Left colon (tissue), 2 donors: ENCODE measurements at regions not wholly inside any gene's neighbourhood (a gene's known extent, or its start where the extent isn't known, plus 50 kb on each side); places are given as distances from the start of the nearest gene placed in this dataset.

Experiments used
- ATAC-seq: fragments of 200-7000 bp; cut with Tn5 transposase; one replicate; pipeline ENCODE4 v1.9.1; 2020; ENCODE audit warnings: mild to moderate bottlenecking, moderate library complexity
- DNase-seq, 2 donors: peaks; one replicate each; pipeline ENCODE4 v3.0.0-alpha.2; 2020
- intact Hi-C, 2 donors: fragments of 100-400 bp; cut with DNase I in 1 of 2; cut with micrococcal nuclease in 1 of 2; formaldehyde crosslinking; loops; one replicate each; pipeline versions ENCODE4 v1.11.2 to v1.14.0; 2022; cut with DNase I, micrococcal nuclease
- donor health status: DM: no; HTN: no; CAD: no.
- donor health status: DM: yes; HTN: yes; CAD: no.

GRCh38 chr1:67991546-67991945 lies 58.9 kb downstream of the DIRAS3 start:
- ATAC-seq (no peak), DNase-seq (no peak)
- intact Hi-C loops: no loop called here

GRCh38 chr1:67988066-67988465 lies 62.4 kb downstream of the DIRAS3 start:
- no peak for ATAC-seq
- DNase-seq: no peak
- intact Hi-C loops: no loop called here

GRCh38 chr1:67987046-67987799 lies 63.2 kb downstream of the DIRAS3 start:
- ATAC-seq: no peak
- intact Hi-C loops: no loop called here
- DNase-seq: no peak

- DNase-seq: no peak
- intact Hi-C loops: no loop called here
- no peak for ATAC-seq
These were observed 66.6 kb downstream of the DIRAS3 start for GRCh38 chr1:67983867-67984266.

- no peak for ATAC-seq
- intact Hi-C loops: no loop called here
- DNase-seq: no peak
These were observed 70.4 kb downstream of the DIRAS3 start for GRCh38 chr1:67980028-67980427.

- ATAC-seq (no peak), DNase-seq (no peak)
- intact Hi-C loops: no loop called here
These were observed 70.9 kb downstream of the DIRAS3 start for GRCh38 chr1:67979532-67979931.

GRCh38 chr1:67978890-67979516 lies 71.4 kb downstream of the DIRAS3 start:
- ATAC-seq: no peak
- no peak for DNase-seq
- intact Hi-C loops: no loop called here

- ATAC-seq (no peak), DNase-seq (no peak)
- intact Hi-C loops: no loop called here
These were observed 72.7 kb downstream of the DIRAS3 start for GRCh38 chr1:67977756-67978155.

GRCh38 chr1:67973051-67973450 lies 77.4 kb downstream of the DIRAS3 start:
- intact Hi-C loops: no loop called here
- DNase-seq (no peak), ATAC-seq (no peak)

GRCh38 chr1:67970088-67970487 lies 80.3 kb downstream of the DIRAS3 start:
- intact Hi-C loops: no loop called here
- DNase-seq (no peak), ATAC-seq (no peak)

- no peak for ATAC-seq
- intact Hi-C loops: no loop called here
- no peak for DNase-seq
These were observed 81.0 kb downstream of the DIRAS3 start for GRCh38 chr1:67969446-67969845.

GRCh38 chr1:67966666-67967009 lies 83.8 kb downstream of the DIRAS3 start:
- no peak for DNase-seq
- intact Hi-C loops: no loop called here
- ATAC-seq: no peak

- intact Hi-C loops: no loop called here
- no peak for DNase-seq
- no peak for ATAC-seq
These were observed 84.3 kb downstream of the DIRAS3 start for GRCh38 chr1:67965995-67966665.

- DNase-seq: no peak
- intact Hi-C loops: no loop called here
- ATAC-seq: no peak
These were observed 87.2 kb downstream of the DIRAS3 start for GRCh38 chr1:67963263-67963662.

- DNase-seq (no peak), ATAC-seq (no peak)
- intact Hi-C loops: no loop called here
These were observed 89.7 kb downstream of the DIRAS3 start for GRCh38 chr1:67960766-67961165.

- intact Hi-C loops: no loop called here
- ATAC-seq (no peak), DNase-seq (no peak)
These were observed 92.0 kb downstream of the DIRAS3 start for GRCh38 chr1:67958472-67958871.

- intact Hi-C loops: no loop called here
- no peak for ATAC-seq
- DNase-seq: no peak
These were observed 93.4 kb downstream of the DIRAS3 start for GRCh38 chr1:67957066-67957465.

- intact Hi-C loops: no loop called here
- ATAC-seq (no peak), DNase-seq (no peak)
These were observed 94.3 kb downstream of the DIRAS3 start for GRCh38 chr1:67956116-67956515.

GRCh38 chr1:67955591-67955990 lies 94.8 kb downstream of the DIRAS3 start:
- intact Hi-C loops: no loop called here
- ATAC-seq: no peak

GRCh38 chr1:67953301-67953700 lies 97.1 kb downstream of the DIRAS3 start:
- no peak for ATAC-seq
- no peak for DNase-seq
- intact Hi-C loops: no loop called here

More at GRCh38 chr1:67955591-67955990, 94.8 kb downstream of the DIRAS3 start:
- DNase-seq: no peak
